ENCODE measurements at regions not wholly inside any gene's neighbourhood (a gene's known extent, or its start where the extent isn't known, plus 50 kb on each side); places are given as distances from the start of the nearest gene placed in this dataset.

DNA sequence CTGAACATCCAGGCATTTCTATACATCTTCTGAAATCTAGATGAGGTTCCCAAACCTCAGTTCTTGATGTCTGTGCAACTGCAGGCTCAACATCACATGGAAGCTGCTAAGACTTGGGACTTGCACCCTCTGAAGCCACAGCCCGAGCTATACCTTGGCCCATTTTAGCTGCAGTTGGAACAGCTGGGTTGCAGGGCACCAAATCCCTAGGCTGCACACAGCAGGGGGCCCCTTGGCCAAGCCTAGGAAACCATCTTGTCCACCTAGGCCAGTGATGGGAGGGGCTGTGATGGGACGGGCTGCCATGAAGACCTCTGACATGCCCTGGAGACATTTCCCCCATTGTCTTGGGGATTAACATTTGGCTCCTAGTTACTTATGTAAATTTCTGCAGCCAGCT, 415.8 kb upstream of the SUCLG2 start:
- Histone ChIP-seq H3K27me3 (ENCODE audit: control insufficient read depth, insufficient read depth, low read length) (no peaks in the 10 kb centered on the region), H3K36me3 (ENCODE audit: control insufficient read depth, insufficient read depth, low read length) (no peaks in the 10 kb centered on the region), H3K27ac (ENCODE audit: low read length) (no peak overlapping the region), H3K4me1 (ENCODE audit: control insufficient read depth, insufficient read depth, low read length) (no peaks in the 10 kb centered on the region), H3K4me3 (ENCODE audit: low read length) (no peak overlapping the region), H3K9me3 (replicated peaks; ENCODE audit: control insufficient read depth, low read depth, low read length) (peaks cover 3% of the 10 kb centered on the region)
- no peak for DNase-seq
- WGBS (ENCODE audit: insufficient coverage) = 67% methylated on average over 1 of the region's 2 CpGs

DNA sequence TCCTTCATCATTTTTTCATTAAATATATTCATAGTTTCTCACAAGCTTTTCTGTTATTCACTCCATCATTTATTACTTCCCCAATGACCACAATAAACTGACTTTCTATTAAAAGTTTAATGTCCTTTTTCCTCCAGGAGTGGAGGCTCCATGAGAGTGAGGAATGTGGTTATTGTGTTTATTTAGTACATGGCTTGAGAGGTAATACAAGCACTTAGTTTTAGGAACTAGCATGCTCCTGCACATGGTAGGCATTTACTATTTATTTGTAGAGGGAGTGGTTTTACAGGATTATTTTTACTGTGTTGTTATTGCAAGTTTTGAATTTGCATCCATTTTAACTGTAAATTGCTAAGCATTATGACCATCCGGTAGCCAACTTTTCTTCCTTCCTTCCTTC, 412.9 kb upstream of the SUCLG2 start:
- Histone ChIP-seq H3K36me3 (ENCODE audit: control insufficient read depth, insufficient read depth, low read length) (no peaks in the 10 kb centered on the region), H3K27ac (ENCODE audit: low read length) (no peak overlapping the region)
- WGBS (ENCODE audit: insufficient coverage) = no CpG with 5 or more reads among the region's 1 CpG

DNA sequence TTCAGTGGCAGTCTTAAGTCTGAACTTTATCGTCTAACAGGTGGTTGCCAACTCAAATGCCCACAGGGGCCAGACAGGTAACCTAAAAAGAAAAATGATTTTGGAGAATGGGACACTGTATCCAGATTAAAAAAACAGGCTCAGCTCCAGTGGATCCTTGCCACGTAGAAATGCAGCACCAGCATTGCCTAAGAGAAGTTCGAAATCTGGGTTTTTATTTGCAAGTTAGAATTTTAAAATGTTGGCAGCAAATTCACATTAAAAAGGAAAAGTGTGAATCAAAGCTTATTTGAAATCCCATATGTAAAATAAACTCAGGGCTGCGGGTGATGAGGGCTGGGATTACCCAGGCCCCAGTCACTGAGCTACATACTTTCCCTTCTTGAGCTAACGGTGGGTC, 408.5 kb upstream of the SUCLG2 start:
- Histone ChIP-seq H3K4me1 (ENCODE audit: control insufficient read depth, insufficient read depth, low read length) (no peaks in the 10 kb centered on the region), H3K27me3 (ENCODE audit: control insufficient read depth, insufficient read depth, low read length) (no peaks in the 10 kb centered on the region), H3K4me3 (ENCODE audit: low read length) (no peak overlapping the region), H3K36me3 (ENCODE audit: control insufficient read depth, insufficient read depth, low read length) (no peaks in the 10 kb centered on the region), H3K9me3 (replicated peaks; ENCODE audit: control insufficient read depth, low read depth, low read length) (no peaks in the 10 kb centered on the region), H3K27ac (ENCODE audit: low read length) (no peak overlapping the region)
- no CpG with 5 or more reads among the region's 5 CpGs for WGBS (ENCODE audit: insufficient coverage)
- no peak for DNase-seq

More for the DNA sequence above, 412.9 kb upstream of the SUCLG2 start:
- no peak overlapping the region for H3K4me3 ChIP-seq (ENCODE audit: low read length)
- no peak for DNase-seq
- no peaks in the 10 kb centered on the region for H3K4me1 ChIP-seq (ENCODE audit: control insufficient read depth, insufficient read depth, low read length)
- peaks cover 3% of the 10 kb centered on the region for H3K9me3 ChIP-seq (replicated peaks; ENCODE audit: control insufficient read depth, low read depth, low read length)
- H3K27me3 ChIP-seq (ENCODE audit: control insufficient read depth, insufficient read depth, low read length) = no peaks in the 10 kb centered on the region

DNA sequence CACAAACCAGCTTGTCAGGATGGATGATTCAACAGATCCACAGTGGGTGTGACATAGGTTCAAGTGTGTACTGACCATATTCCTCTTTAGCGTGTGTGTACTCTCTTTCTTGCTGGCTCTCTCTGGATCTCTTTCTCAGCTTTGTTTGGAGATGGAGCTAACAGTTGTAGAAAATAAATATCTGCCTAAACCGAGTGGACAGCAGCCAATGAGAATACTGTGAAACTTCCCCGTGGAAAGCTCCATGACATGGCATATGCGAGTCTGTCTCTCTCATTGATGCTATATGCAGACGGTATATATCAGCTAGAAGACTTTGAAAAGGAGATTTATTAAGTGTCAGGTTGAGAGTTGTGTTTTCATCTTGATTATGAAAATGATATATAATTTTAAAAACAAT, 406.5 kb upstream of the SUCLG2 start:
- Histone ChIP-seq H3K36me3 (ENCODE audit: control insufficient read depth, insufficient read depth, low read length) (no peaks in the 10 kb centered on the region), H3K4me1 (ENCODE audit: control insufficient read depth, insufficient read depth, low read length) (no peaks in the 10 kb centered on the region), H3K4me3 (ENCODE audit: low read length) (no peak overlapping the region), H3K27me3 (ENCODE audit: control insufficient read depth, insufficient read depth, low read length) (no peaks in the 10 kb centered on the region), H3K27ac (ENCODE audit: low read length) (no peak overlapping the region), H3K9me3 (replicated peaks; ENCODE audit: control insufficient read depth, low read depth, low read length) (no peaks in the 10 kb centered on the region)
- peak; percentile 13 for DNase-seq
- WGBS (ENCODE audit: insufficient coverage) = 47% methylated on average over 3 of the region's 5 CpGs

DNA sequence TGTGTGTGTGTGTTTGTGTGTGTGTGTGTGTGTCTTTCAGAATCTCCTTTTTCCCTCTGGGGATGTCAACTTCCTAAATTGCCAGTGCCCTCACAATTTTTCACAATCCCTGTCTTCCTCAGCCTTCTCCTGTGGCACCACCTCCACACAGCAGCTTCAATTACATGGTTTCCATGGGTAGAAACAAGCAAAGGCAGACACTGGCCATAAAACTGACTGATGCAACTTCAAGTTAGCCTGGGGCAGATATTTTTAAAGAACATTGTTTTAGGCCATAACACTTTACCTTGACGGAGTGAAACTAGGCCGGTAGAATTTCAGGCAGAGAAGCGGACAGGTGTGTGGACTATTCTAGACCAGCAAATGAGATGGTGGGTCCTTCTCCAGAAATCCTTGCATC, 405.8 kb upstream of the SUCLG2 start:
- H3K27me3 ChIP-seq (ENCODE audit: control insufficient read depth, insufficient read depth, low read length) = no peaks in the 10 kb centered on the region
- no CpG with 5 or more reads among the region's 3 CpGs for WGBS (ENCODE audit: insufficient coverage)

DNA sequence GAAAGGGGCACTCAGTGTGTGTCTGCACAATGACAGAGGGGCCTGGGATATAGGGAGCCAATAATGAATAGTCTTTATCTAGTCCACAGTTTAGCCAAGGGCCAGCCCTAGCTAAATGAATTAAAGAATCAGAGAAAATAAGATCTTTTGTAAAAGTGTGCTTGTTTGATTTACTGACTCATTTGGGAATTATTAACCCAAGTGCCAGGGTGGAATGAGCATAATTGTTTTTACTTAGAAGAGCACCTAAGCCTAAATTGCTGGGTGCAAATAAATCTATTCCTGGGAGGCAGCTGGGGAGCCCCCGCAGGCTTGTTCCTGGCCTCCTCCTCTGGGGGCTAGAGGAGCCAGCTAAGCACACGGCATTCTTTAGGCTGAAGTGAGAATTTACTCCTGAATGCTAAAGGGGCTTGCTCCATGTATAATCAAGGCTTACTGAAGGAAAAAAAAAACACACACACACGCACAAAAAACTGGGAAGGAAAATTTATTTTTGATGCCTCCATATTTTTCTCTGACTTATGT, 405.3 kb upstream of the SUCLG2 start:
- no CpG with 5 or more reads among the region's 3 CpGs for WGBS (ENCODE audit: insufficient coverage)
- no peaks in the 10 kb centered on the region for H3K9me3 ChIP-seq (replicated peaks; ENCODE audit: control insufficient read depth, low read depth, low read length)

More for the DNA sequence above, 405.8 kb upstream of the SUCLG2 start:
- Histone ChIP-seq H3K4me3 (ENCODE audit: low read length) (no peak overlapping the region), H3K9me3 (replicated peaks; ENCODE audit: control insufficient read depth, low read depth, low read length) (no peaks in the 10 kb centered on the region), H3K36me3 (ENCODE audit: control insufficient read depth, insufficient read depth, low read length) (no peaks in the 10 kb centered on the region), H3K4me1 (ENCODE audit: control insufficient read depth, insufficient read depth, low read length) (no peaks in the 10 kb centered on the region), H3K27ac (ENCODE audit: low read length) (no peak overlapping the region)
- no peak for DNase-seq

DNA sequence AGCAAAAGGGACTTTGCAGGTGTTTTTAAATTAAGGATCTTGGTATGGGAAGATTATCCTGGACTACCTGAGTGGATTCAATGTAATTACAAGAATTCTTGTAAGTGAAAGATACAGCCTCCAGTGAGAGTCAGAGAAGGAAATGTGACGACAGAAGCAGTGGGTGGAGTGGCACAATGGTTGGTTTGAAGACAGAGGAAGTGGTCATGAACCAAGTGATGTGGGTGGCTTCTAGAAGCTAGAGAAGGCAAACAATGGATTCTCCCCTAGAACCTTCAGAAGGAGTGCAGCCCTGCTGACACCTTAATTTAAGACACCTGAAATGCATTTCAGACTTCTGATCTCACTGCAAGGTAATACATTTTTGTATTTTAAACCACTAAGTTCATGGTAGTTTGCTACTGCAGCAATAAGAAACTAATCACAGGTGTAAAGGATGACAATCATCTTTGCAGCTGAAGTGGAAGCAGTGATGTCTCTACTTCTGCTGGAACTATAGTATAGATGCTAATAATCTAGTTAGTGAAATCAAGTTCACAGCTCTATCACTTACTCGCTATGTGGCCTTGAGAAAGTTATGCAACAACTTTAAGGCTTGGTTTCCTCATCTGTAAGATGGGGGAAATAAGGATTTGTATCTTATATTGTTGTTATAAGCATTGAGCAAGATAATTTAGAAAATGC, 403.4 kb upstream of the SUCLG2 start:
- no peaks in the 10 kb centered on the region for H3K9me3 ChIP-seq (replicated peaks; ENCODE audit: control insufficient read depth, low read depth, low read length)
- no peak for DNase-seq
- no peaks in the 10 kb centered on the region for H3K4me1 ChIP-seq (ENCODE audit: control insufficient read depth, insufficient read depth, low read length)
- 38% methylated on average over 1 of the region's 2 CpGs for WGBS (ENCODE audit: insufficient coverage)
- H3K27me3 ChIP-seq (ENCODE audit: control insufficient read depth, insufficient read depth, low read length) = no peaks in the 10 kb centered on the region
- H3K27ac ChIP-seq (ENCODE audit: low read length) = no peak overlapping the region
- H3K4me3 ChIP-seq (ENCODE audit: low read length) = no peak overlapping the region
- H3K36me3 ChIP-seq (ENCODE audit: control insufficient read depth, insufficient read depth, low read length) = no peaks in the 10 kb centered on the region

More for the DNA sequence above, 405.3 kb upstream of the SUCLG2 start:
- Histone ChIP-seq H3K27me3 (ENCODE audit: control insufficient read depth, insufficient read depth, low read length) (no peaks in the 10 kb centered on the region), H3K27ac (ENCODE audit: low read length) (no peak overlapping the region), H3K4me3 (ENCODE audit: low read length) (no peak overlapping the region), H3K4me1 (ENCODE audit: control insufficient read depth, insufficient read depth, low read length) (no peaks in the 10 kb centered on the region), H3K36me3 (ENCODE audit: control insufficient read depth, insufficient read depth, low read length) (no peaks in the 10 kb centered on the region)
- no peak for DNase-seq

DNA sequence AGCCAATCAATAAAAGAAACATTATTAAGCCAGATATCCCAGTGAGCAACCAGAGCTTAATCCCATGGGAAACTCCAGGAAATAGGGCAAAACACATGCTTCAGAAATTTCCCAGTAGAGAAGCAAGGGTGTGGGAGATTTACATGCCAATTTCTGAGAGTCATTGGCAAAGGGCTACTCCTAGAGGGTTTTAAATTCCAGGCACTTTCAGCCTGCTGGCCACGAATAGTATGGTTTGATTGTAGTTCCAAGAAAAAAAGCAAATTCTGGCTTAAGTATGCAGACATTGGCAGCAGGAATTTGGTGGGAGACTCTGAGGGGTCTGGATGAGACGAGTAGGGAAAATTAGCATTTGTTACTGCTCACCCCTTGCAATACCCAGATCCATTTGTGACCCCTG, 402.1 kb upstream of the SUCLG2 start:
- no peak for DNase-seq
- Histone ChIP-seq H3K4me1 (ENCODE audit: control insufficient read depth, insufficient read depth, low read length) (no peaks in the 10 kb centered on the region), H3K27me3 (ENCODE audit: control insufficient read depth, insufficient read depth, low read length) (no peaks in the 10 kb centered on the region), H3K36me3 (ENCODE audit: control insufficient read depth, insufficient read depth, low read length) (no peaks in the 10 kb centered on the region), H3K9me3 (replicated peaks; ENCODE audit: control insufficient read depth, low read depth, low read length) (no peaks in the 10 kb centered on the region), H3K27ac (ENCODE audit: low read length) (no peak overlapping the region), H3K4me3 (ENCODE audit: low read length) (no peak overlapping the region)
- 47% methylated on average over 2 of the region's 2 CpGs for WGBS (ENCODE audit: insufficient coverage)

DNA sequence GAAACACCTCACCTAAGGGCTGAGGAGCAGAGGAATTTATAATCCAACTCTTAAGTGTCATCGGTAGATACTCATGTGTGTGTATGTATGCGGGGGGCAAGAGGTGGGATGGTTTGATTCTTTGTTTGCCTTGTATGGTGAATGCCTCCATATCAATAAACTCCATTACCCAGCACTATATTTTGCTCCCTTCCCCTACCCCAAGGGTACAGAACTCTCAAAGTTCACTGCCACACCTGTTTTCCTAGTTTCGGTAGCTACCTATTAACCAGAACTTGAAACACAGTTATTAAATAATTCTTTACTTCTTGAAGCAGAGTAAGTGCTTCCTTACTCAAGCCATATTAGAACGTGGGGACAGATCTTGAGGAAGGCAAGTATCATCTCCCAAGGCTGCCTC, 400.8 kb upstream of the SUCLG2 start:
- no peak overlapping the region for H3K27ac ChIP-seq (ENCODE audit: low read length)
- DNase-seq = no peak
- H3K4me3 ChIP-seq (ENCODE audit: low read length) = no peak overlapping the region
- peaks cover 5% of the 10 kb centered on the region for H3K4me1 ChIP-seq (ENCODE audit: control insufficient read depth, insufficient read depth, low read length)
- H3K9me3 ChIP-seq (replicated peaks; ENCODE audit: control insufficient read depth, low read depth, low read length) = no peaks in the 10 kb centered on the region
- no peaks in the 10 kb centered on the region for H3K36me3 ChIP-seq (ENCODE audit: control insufficient read depth, insufficient read depth, low read length)
- H3K27me3 ChIP-seq (ENCODE audit: control insufficient read depth, insufficient read depth, low read length) = no peaks in the 10 kb centered on the region
- no CpG with 5 or more reads among the region's 4 CpGs for WGBS (ENCODE audit: insufficient coverage)

DNA sequence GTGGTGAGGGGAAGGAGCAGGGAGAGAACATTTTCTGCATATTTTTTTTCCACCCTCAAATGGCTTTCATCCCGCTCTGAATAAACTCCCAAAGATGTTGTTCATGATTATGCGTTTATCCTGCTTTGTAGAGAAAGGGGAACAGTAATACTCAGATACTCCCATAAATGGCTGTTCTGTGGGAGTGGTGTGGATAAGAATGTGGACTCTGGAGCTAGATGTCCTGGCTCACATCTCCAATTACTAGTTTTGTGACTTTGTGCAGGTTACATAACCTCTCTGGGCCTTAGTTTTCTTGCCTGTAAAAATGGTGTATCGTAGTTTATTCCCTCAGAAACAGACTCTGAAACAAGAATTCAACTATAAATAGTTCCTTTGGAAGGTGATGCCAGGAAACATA, 395.4 kb upstream of the SUCLG2 start:
- no peaks in the 10 kb centered on the region for H3K27me3 ChIP-seq (ENCODE audit: control insufficient read depth, insufficient read depth, low read length)
- no peak overlapping the region for H3K4me3 ChIP-seq (ENCODE audit: low read length)
- no peak overlapping the region for H3K27ac ChIP-seq (ENCODE audit: low read length)
- no peaks in the 10 kb centered on the region for H3K36me3 ChIP-seq (ENCODE audit: control insufficient read depth, insufficient read depth, low read length)
- no peak for DNase-seq
- H3K9me3 ChIP-seq (replicated peaks; ENCODE audit: control insufficient read depth, low read depth, low read length) = no peaks in the 10 kb centered on the region
- WGBS (ENCODE audit: insufficient coverage) = no CpG with 5 or more reads among the region's 3 CpGs
- peaks cover 6% of the 10 kb centered on the region for H3K4me1 ChIP-seq (ENCODE audit: control insufficient read depth, insufficient read depth, low read length)

DNA sequence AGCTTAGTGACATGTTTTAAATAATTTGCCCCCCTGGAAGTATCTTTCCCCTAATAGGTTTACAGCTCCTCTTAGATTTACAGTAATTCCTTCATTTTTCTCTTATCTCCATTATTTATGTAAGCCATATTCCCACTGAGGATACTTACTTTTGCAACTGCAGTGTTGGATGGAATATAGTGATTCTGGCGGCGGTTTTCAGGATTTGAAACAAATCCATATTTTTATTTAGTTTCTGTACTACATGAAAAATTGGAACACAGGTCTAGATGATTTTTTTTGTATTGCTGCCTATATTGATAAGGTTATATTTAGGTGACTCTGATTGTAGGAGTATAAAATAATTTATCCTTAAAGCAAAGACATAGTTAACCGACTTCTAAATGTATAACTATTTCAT, 391.6 kb upstream of the SUCLG2 start:
- no peaks in the 10 kb centered on the region for H3K27me3 ChIP-seq (ENCODE audit: control insufficient read depth, insufficient read depth, low read length)
- H3K4me1 ChIP-seq (ENCODE audit: control insufficient read depth, insufficient read depth, low read length) = peaks cover 6% of the 10 kb centered on the region
- H3K27ac ChIP-seq (ENCODE audit: low read length) = no peak overlapping the region
- DNase-seq = peak; percentile 66
- no peaks in the 10 kb centered on the region for H3K36me3 ChIP-seq (ENCODE audit: control insufficient read depth, insufficient read depth, low read length)
- H3K9me3 ChIP-seq (replicated peaks; ENCODE audit: control insufficient read depth, low read depth, low read length) = no peaks in the 10 kb centered on the region
- no CpG with 5 or more reads among the region's 3 CpGs for WGBS (ENCODE audit: insufficient coverage)
- H3K4me3 ChIP-seq (ENCODE audit: low read length) = no peak overlapping the region
